DOHH2 (cell line): ENCODE measurements at regions not wholly inside any gene's neighbourhood (a gene's known extent, or its start where the extent isn't known, plus 50 kb on each side); places are given as distances from the start of the nearest gene placed in this dataset.

Experiments
- H3F3A ChIP-seq: fragments of 200-600 bp; sonication (generic), shearing (Covaris generic); 2 replicates; pipeline ENCODE4 v1.6.0; 2016; ENCODE audit warnings: antibody characterized with exemption, mild to moderate bottlenecking; ENCODE audit not compliant: control insufficient read depth, insufficient read depth
- H3K27ac ChIP-seq: fragments of 200-600 bp; sonication (generic); 2 replicates; pipeline ENCODE4 v1.5.1; 2014; ENCODE audit warnings: low read depth, mild to moderate bottlenecking, low read length, moderate library complexity
- H3K27me3 ChIP-seq: fragments of 200-600 bp; sonication (generic); 2 replicates; pipeline ENCODE4 v1.6.1; 2014; ENCODE audit warnings: mild to moderate bottlenecking, low read length, mixed read lengths; ENCODE audit not compliant: control insufficient read depth
- H3K36me3 ChIP-seq: fragments of 200-600 bp; sonication (generic); 2 replicates; pipeline ENCODE4 v1.6.1; 2014; ENCODE audit warnings: mild to moderate bottlenecking, low read length, moderate library complexity, mixed read lengths; ENCODE audit not compliant: control insufficient read depth
- H3K4me1 ChIP-seq: fragments of 200-600 bp; sonication (generic); 2 replicates; pipeline ENCODE4 v1.6.1; 2014; ENCODE audit warnings: mild to moderate bottlenecking, low read length, mixed read lengths; ENCODE audit not compliant: control insufficient read depth
- H3K4me2 ChIP-seq: fragments of 200-600 bp; sonication (generic); 2 replicates; pipeline ENCODE4 v1.6.0; 2014; ENCODE audit warnings: mild to moderate bottlenecking, low read length, moderate library complexity
- H3K4me3 ChIP-seq: fragments of 200-600 bp; sonication (generic); 2 replicates; pipeline ENCODE4 v1.5.1; 2014; ENCODE audit warnings: mild to moderate bottlenecking, low read length, mixed read lengths
- H3K79me2 ChIP-seq: fragments of 200-600 bp; sonication (generic); 2 replicates; pipeline ENCODE4 v1.6.1; 2014; ENCODE audit warnings: mild to moderate bottlenecking, low read length, mixed read lengths; ENCODE audit not compliant: control insufficient read depth
- H3K9me2 ChIP-seq: fragments of 200-600 bp; sonication (generic); replicated peaks from 2 replicates; pipeline ENCODE4 v1.6.1; 2014; ENCODE audit warnings: mild to moderate bottlenecking, low read length, mixed read lengths; ENCODE audit not compliant: control insufficient read depth
- H3K9me3 ChIP-seq: fragments of 200-600 bp; sonication (generic); 2 replicates; pipeline ENCODE4 v1.6.1; 2014; ENCODE audit warnings: antibody characterized with exemption, low read length, mixed read lengths; ENCODE audit not compliant: control insufficient read depth, insufficient read depth
- H4K20me1 ChIP-seq: fragments of 200-600 bp; sonication (generic); 2 replicates; pipeline ENCODE4 v1.6.0; 2014; ENCODE audit warnings: low read depth, mild to moderate bottlenecking, antibody characterized with exemption, low read length, moderate library complexity; ENCODE audit not compliant: control insufficient read depth, insufficient read depth
- EZH2phosphoT487 ChIP-seq: fragments of 200-600 bp; sonication (generic); IDR thresholded peaks from 2 replicates; pipeline ENCODE4 v1.6.1; 2017; ENCODE audit warnings: borderline replicate concordance, mild to moderate bottlenecking, antibody characterized with exemption, low read length, moderate library complexity, mixed read lengths
- TF ChIP-seq, protein P1 (sequence below): fragments of 200-600 bp; sonication (generic); IDR thresholded peaks from one replicate; pipeline ENCODE4 v1.5.1; 2014; ENCODE audit warnings: antibody characterized with exemption, mild to moderate bottlenecking, low read depth, low read length; ENCODE audit not compliant: poor library complexity, severe bottlenecking

DNA sequence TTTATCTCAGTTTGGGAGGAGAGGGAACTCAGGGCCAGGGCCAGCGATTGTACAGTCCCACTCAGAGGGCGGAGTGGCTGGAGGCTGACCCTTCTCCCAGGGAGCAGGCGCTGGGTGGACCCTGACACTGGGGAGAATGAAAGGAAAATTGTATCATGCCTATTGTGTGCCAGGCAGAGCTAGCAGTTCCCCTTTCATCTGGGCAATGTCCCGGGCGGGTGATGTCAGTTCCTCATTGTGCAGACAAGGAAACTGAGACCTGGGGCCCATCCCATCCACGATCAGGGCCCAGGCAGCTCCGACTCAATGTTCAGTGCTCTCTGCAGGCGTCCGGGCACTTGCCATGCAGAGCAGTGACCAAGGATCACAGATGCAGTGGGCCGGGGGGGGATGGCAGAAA lies 101.9 kb upstream of the RTL1 start:
- Histone ChIP-seq H3K79me2 (no peaks in the 10 kb centered on the region), H3K4me3 (no peak overlapping the region), H3K27ac (no peak overlapping the region), H3K9me2 (no peaks in the 10 kb centered on the region), H3K36me3 (no peaks in the 10 kb centered on the region), H3F3A (no peaks in the 10 kb centered on the region), H3K9me3 (no peaks in the 10 kb centered on the region), H3K27me3 (peaks cover 3% of the 10 kb centered on the region; the same call in 1 of the 2 replicates), H3K4me1 (no peaks in the 10 kb centered on the region), H3K4me2 (no peak overlapping the region), H4K20me1 (no peaks in the 10 kb centered on the region)
- TF ChIP-seq EZH2phosphoT487: no peak

DNA sequence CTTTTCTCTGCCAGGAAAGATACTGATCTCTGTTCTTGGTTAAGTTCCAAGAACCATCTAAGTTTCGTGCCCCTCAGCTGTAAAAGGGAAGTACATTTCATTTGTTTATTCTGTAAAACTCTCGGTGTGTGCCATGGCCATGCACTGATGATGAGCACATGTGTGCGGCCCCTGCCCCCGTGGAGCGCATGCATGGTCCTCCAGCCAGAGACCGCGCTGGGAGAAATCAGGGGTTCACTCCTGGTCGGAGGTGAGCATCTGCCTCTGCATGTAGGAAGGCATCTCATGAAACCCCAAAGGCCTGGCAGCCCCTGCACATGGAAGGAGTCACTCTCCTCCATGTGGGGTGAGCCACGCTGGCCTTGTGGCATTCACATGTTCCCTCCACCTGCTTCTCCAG lies 102.5 kb upstream of the RTL1 start:
- Histone ChIP-seq H3K9me2 (no peaks in the 10 kb centered on the region), H3K79me2 (no peaks in the 10 kb centered on the region), H3K27me3 (no peaks in the 10 kb centered on the region), H3K27ac (no peak overlapping the region), H3K9me3 (no peaks in the 10 kb centered on the region), H3F3A (no peaks in the 10 kb centered on the region), H3K4me3 (no peak overlapping the region), H4K20me1 (no peaks in the 10 kb centered on the region), H3K4me1 (no peaks in the 10 kb centered on the region), H3K4me2 (no peak overlapping the region), H3K36me3 (no peaks in the 10 kb centered on the region)
- TF ChIP-seq, protein P1, sequence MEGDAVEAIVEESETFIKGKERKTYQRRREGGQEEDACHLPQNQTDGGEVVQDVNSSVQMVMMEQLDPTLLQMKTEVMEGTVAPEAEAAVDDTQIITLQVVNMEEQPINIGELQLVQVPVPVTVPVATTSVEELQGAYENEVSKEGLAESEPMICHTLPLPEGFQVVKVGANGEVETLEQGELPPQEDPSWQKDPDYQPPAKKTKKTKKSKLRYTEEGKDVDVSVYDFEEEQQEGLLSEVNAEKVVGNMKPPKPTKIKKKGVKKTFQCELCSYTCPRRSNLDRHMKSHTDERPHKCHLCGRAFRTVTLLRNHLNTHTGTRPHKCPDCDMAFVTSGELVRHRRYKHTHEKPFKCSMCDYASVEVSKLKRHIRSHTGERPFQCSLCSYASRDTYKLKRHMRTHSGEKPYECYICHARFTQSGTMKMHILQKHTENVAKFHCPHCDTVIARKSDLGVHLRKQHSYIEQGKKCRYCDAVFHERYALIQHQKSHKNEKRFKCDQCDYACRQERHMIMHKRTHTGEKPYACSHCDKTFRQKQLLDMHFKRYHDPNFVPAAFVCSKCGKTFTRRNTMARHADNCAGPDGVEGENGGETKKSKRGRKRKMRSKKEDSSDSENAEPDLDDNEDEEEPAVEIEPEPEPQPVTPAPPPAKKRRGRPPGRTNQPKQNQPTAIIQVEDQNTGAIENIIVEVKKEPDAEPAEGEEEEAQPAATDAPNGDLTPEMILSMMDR: no peak
- TF ChIP-seq EZH2phosphoT487: no peak

DNA sequence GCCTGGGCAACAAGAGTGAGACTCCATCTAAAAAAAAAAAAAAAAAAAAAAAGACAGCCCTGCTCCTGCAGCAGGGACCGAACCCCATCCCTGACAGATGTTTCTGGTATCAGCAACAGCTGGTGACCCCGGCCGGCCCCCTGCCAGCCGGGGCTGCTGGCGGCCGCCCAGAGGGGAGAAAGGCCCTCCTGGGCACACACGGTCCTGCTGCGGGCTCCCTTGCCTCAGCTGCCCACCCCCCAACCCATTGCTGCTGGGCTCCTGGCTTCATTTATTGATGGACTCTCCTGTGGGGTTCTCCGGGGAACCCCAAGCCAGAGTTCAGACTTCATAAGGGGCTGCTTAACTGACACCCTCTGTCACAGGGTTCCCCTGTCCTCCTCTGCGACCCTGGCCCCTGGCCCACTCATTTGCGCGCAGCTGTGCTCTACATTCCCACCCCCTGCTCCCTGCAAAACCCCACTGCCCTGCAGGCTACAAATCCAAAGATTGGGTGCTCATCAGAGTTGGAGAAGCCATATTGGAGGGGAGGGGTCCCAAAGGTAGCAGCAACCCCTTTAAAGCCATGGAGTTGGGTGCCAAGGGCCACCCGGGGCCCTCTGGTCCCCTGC lies 103.6 kb upstream of the RTL1 start:
- Histone ChIP-seq H3K4me3 (no peak overlapping the region), H3K79me2 (no peaks in the 10 kb centered on the region), H3K9me3 (no peaks in the 10 kb centered on the region), H3K4me1 (no peaks in the 10 kb centered on the region), H3F3A (no peaks in the 10 kb centered on the region), H3K27me3 (0 out of 2 replicates have a peak, but pooled peaks cover 3% of the 10 kb centered on the region), H4K20me1 (no peaks in the 10 kb centered on the region), H3K9me2 (no peaks in the 10 kb centered on the region), H3K36me3 (no peaks in the 10 kb centered on the region), H3K27ac (no peak overlapping the region), H3K4me2 (no peak overlapping the region)
- TF ChIP-seq EZH2phosphoT487: no peak
- TF ChIP-seq, protein P1: no peak

DNA sequence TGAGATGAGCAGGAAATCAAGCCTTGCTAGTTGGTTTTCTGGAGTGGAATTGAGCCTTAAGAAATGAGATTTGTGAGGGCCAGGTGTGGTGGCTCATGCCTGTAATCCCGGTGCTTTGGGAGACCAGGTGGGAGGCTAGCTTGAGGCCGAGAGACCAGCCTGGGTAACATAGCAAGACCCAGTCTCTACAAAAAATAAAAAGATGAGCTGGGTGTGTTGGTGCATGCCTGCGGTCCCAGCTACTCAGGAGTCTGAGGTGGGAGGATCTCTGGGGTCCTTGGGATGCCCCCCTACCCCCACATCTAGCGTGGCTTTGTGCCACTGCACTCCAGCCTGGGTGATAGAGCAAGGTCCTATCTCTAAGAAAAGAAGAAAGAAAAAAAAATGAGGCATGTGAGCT lies 104.2 kb upstream of the RTL1 start:
- 0 out of 2 replicates have a peak, but pooled peaks cover 3% of the 10 kb centered on the region for H3K27me3 ChIP-seq
- no peaks in the 10 kb centered on the region for H3K4me1 ChIP-seq
- H3K4me2 ChIP-seq: no peak overlapping the region
- H4K20me1 ChIP-seq: no peaks in the 10 kb centered on the region
- no peaks in the 10 kb centered on the region for H3K36me3 ChIP-seq
- TF ChIP-seq, protein P1: no peak
- TF ChIP-seq EZH2phosphoT487: no peak
- H3K79me2 ChIP-seq: no peaks in the 10 kb centered on the region
- no peaks in the 10 kb centered on the region for H3K9me3 ChIP-seq
- H3K4me3 ChIP-seq: no peak overlapping the region
- H3F3A ChIP-seq: no peaks in the 10 kb centered on the region
- no peak overlapping the region for H3K27ac ChIP-seq
- H3K9me2 ChIP-seq: no peaks in the 10 kb centered on the region
